Loucy (cell line): ENCODE measurements at regions not wholly inside any gene's neighbourhood (a gene's known extent, or its start where the extent isn't known, plus 50 kb on each side); places are given as distances from the start of the nearest gene placed in this dataset.

ENCODE experiments used
- H2AFZ ChIP-seq: fragments of 200-600 bp; sonication (generic); 2 replicates; pipeline ENCODE4 v1.6.0; 2016; ENCODE audit warnings: antibody characterized with exemption, mild to moderate bottlenecking, low read length, moderate library complexity
- H3F3A ChIP-seq: fragments of 200-600 bp; 2 replicates; pipeline ENCODE4 v1.6.0; 2016; ENCODE audit warnings: antibody characterized with exemption, low read depth, mild to moderate bottlenecking
- H3K27me3 ChIP-seq: fragments of 200-600 bp; sonication (generic); 2 replicates; pipeline ENCODE4 v1.6.1; 2014; ENCODE audit warnings: low read length, mild to moderate bottlenecking; ENCODE audit not compliant: insufficient read depth, poor library complexity, severe bottlenecking
- H3K36me3 ChIP-seq: fragments of 200-600 bp; sonication (generic); 2 replicates; pipeline ENCODE4 v1.6.1; 2016; ENCODE audit warnings: low read length; ENCODE audit not compliant: insufficient read depth
- H3K4me1 ChIP-seq: fragments of 200-600 bp; sonication (generic); 2 replicates; pipeline ENCODE4 v1.5.1; 2014; ENCODE audit warnings: low read length, mild to moderate bottlenecking; ENCODE audit not compliant: insufficient read depth, poor library complexity, severe bottlenecking
- H3K4me2 ChIP-seq: fragments of 200-600 bp; sonication (generic); 2 replicates; pipeline ENCODE4 v1.6.0; 2014; ENCODE audit warnings: antibody characterized with exemption, low read length, low read depth, mild to moderate bottlenecking; ENCODE audit not compliant: poor library complexity, severe bottlenecking
- H3K4me3 ChIP-seq: fragments of 200-600 bp; sonication (generic); 2 replicates; pipeline ENCODE4 v1.5.1; 2014; ENCODE audit warnings: low read length, mild to moderate bottlenecking, mixed read lengths; ENCODE audit not compliant: poor library complexity, severe bottlenecking
- H3K79me2 ChIP-seq: fragments of 200-600 bp; sonication (generic); 2 replicates; pipeline ENCODE4 v1.6.1; 2014; ENCODE audit warnings: low read length; ENCODE audit not compliant: insufficient read depth
- H3K9ac ChIP-seq: fragments of 200-600 bp; sonication (generic); 2 replicates; pipeline ENCODE4 v1.6.0; 2014; ENCODE audit warnings: mild to moderate bottlenecking, low read depth, low read length, moderate library complexity; ENCODE audit not compliant: poor library complexity, severe bottlenecking
- H3K9me2 ChIP-seq: fragments of 200-600 bp; sonication (generic); replicated peaks from 2 replicates; pipeline ENCODE4 v1.6.1; 2016; ENCODE audit warnings: low read depth, low read length, mixed read lengths
- H3K9me3 ChIP-seq: fragments of 200-600 bp; sonication (generic); 2 replicates; pipeline ENCODE4 v1.6.1; 2014; ENCODE audit warnings: mild to moderate bottlenecking, antibody characterized with exemption, low read length, low read depth; ENCODE audit not compliant: insufficient read depth
- H4K20me1 ChIP-seq: fragments of 200-600 bp; sonication (generic); 2 replicates; pipeline ENCODE4 v1.6.0; 2014; ENCODE audit warnings: antibody characterized with exemption, low read length, mild to moderate bottlenecking; ENCODE audit not compliant: insufficient read depth, poor library complexity, severe bottlenecking
- EZH2phosphoT487 ChIP-seq: fragments of 200-600 bp; IDR thresholded peaks from 2 replicates; pipeline ENCODE4 v1.6.1; 2018; ENCODE audit warnings: antibody characterized with exemption, mild to moderate bottlenecking, moderate library complexity, borderline replicate concordance
- TF ChIP-seq, protein P1 (sequence below): fragments of 200-600 bp; sonication (generic); conservative IDR thresholded peaks from 2 replicates; pipeline ENCODE4 v1.5.1; 2014; ENCODE audit warnings: mild to moderate bottlenecking, antibody characterized with exemption, low read length

DNA sequence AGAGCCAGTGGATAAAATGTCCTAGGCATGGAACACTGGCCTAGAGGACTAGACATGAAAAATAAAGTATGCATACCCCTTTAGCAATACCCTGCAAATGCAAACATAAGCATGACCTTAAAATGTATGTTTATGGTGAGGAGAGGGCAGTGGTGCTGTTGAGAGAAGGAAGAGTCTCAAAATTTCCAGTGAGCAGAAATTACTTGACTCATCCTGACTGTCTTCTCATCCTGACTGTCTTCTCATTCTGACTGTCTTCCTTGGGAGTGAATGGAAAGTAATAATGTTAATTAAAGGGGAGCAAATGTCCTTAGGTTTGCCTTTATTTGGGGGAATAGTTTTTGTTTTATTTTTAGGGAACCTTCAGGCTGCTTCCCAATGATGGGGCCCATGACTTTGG, 121.5 kb upstream of the GALNT15 start:
- Histone ChIP-seq H2AFZ (no peak overlapping the region), H3F3A (no peaks in the 10 kb centered on the region), H4K20me1 (no peaks in the 10 kb centered on the region), H3K27me3 (no peaks in the 10 kb centered on the region), H3K4me2 (no peak overlapping the region), H3K9me2 (no peaks in the 10 kb centered on the region), H3K9ac (no peak overlapping the region), H3K4me1 (no peaks in the 10 kb centered on the region), H3K36me3 (no peaks in the 10 kb centered on the region), H3K4me3 (no peak overlapping the region), H3K79me2 (no peaks in the 10 kb centered on the region), H3K9me3 (no peaks in the 10 kb centered on the region)
- no peak for TF ChIP-seq EZH2phosphoT487
- TF ChIP-seq, protein P1, sequence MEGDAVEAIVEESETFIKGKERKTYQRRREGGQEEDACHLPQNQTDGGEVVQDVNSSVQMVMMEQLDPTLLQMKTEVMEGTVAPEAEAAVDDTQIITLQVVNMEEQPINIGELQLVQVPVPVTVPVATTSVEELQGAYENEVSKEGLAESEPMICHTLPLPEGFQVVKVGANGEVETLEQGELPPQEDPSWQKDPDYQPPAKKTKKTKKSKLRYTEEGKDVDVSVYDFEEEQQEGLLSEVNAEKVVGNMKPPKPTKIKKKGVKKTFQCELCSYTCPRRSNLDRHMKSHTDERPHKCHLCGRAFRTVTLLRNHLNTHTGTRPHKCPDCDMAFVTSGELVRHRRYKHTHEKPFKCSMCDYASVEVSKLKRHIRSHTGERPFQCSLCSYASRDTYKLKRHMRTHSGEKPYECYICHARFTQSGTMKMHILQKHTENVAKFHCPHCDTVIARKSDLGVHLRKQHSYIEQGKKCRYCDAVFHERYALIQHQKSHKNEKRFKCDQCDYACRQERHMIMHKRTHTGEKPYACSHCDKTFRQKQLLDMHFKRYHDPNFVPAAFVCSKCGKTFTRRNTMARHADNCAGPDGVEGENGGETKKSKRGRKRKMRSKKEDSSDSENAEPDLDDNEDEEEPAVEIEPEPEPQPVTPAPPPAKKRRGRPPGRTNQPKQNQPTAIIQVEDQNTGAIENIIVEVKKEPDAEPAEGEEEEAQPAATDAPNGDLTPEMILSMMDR, result no peak

DNA sequence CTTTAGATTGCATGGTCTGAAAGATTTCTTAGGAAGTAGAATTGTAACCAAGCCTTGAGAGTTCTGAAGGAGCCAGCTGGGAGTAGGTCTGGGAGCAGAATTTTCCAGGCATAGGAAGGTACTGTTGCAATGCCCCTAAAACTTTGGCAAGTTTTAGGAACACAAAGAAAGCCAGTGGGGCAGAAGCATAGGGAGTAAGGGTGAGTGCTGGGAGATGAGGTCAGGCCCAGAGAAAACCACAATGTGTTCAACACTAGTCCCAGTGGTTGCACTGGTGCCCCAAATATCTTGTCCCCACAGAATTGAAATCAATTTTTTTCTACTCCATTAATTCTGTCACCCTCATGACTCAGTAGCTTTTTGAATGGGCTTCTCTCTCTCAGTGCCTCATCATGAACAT, 120.7 kb upstream of the GALNT15 start:
- Histone ChIP-seq H3K4me2 (no peak overlapping the region), H3K36me3 (no peaks in the 10 kb centered on the region), H3K9me3 (no peaks in the 10 kb centered on the region), H3K27me3 (no peaks in the 10 kb centered on the region), H4K20me1 (no peaks in the 10 kb centered on the region), H3K9me2 (no peaks in the 10 kb centered on the region), H3K79me2 (no peaks in the 10 kb centered on the region), H3K4me1 (no peaks in the 10 kb centered on the region), H3K4me3 (no peak overlapping the region), H3K9ac (no peak overlapping the region), H2AFZ (no peak overlapping the region), H3F3A (no peaks in the 10 kb centered on the region)
- TF ChIP-seq, protein P1, result no peak
- TF ChIP-seq EZH2phosphoT487, result no peak

- no peaks in the 10 kb centered on the region for H3K27me3 ChIP-seq
- no peak overlapping the region for H3K4me2 ChIP-seq
- no peak overlapping the region for H2AFZ ChIP-seq
- H3K4me3 ChIP-seq, result no peak overlapping the region
- no peaks in the 10 kb centered on the region for H3K9me2 ChIP-seq
- no peak overlapping the region for H3K9ac ChIP-seq
- no peaks in the 10 kb centered on the region for H3K9me3 ChIP-seq
- no peak for TF ChIP-seq EZH2phosphoT487
- TF ChIP-seq, protein P1, result no peak
- H4K20me1 ChIP-seq, result no peaks in the 10 kb centered on the region
- no peaks in the 10 kb centered on the region for H3F3A ChIP-seq
- H3K4me1 ChIP-seq, result no peaks in the 10 kb centered on the region
- H3K79me2 ChIP-seq, result no peaks in the 10 kb centered on the region
- no peaks in the 10 kb centered on the region for H3K36me3 ChIP-seq
Measured at GRCh38 chr3:16055606-16056211, 118.8 kb upstream of the GALNT15 start.
